Tibial nerve (tissue), 4 donors: ENCODE measurements at regions not wholly inside any gene's neighbourhood (a gene's known extent, or its start where the extent isn't known, plus 50 kb on each side); places are given as distances from the start of the nearest gene placed in this dataset.

Source experiments
- DNase-seq, 2 donors: peaks; one replicate each; pipeline ENCODE4 v3.0.0-alpha.2; 2019; ENCODE audit warnings: low spot score in 2 of 2
- H3K27ac ChIP-seq, 4 donors: fragments of 200-600 bp; sonication (generic) in 3 of 4; one replicate each; pipeline ENCODE4 v1.5.1; 2017 to 2019; ENCODE audit warnings: mild to moderate bottlenecking in 1 of 4
- H3K27me3 ChIP-seq, 2 donors: fragments of 200-600 bp; sonication (generic) in 1 of 2; one replicate each; pipeline versions ENCODE4 v1.5.1 to v1.6.0; 2017 to 2019
- H3K36me3 ChIP-seq, 3 donors: fragments of 200-600 bp; sonication (generic); one replicate each; pipeline ENCODE4 v1.5.1; 2018 to 2019
- H3K4me1 ChIP-seq, 4 donors: fragments of 200-600 bp; sonication (generic) in 3 of 4; one replicate each; pipeline ENCODE4 v1.5.1; 2017 to 2019
- H3K4me3 ChIP-seq, 4 donors: fragments of 200-600 bp; sonication (generic) in 3 of 4; one replicate each; pipeline ENCODE4 v1.5.1; 2017 to 2019; ENCODE audit warnings: mild to moderate bottlenecking in 1 of 4, moderate library complexity in 1 of 4
- H3K9me3 ChIP-seq, 4 donors: fragments of 200-600 bp; sonication (generic) in 3 of 4; one replicate each; pipeline ENCODE4 v1.5.1; 2017 to 2019
- CTCF ChIP-seq, 5 experiments: fragments of 200-600 bp in 3 of 5; fragments of 450-650 bp in 2 of 5; sonication (generic) in 3 of 5; IDR thresholded peaks; one replicate each; pipeline ENCODE4 v1.5.1; 2016 to 2019; ENCODE audit warnings: antibody characterized with exemption in 5 of 5, mild to moderate bottlenecking in 3 of 5, moderate library complexity in 2 of 5
- EP300 ChIP-seq, 2 donors: sonication (generic); formaldehyde crosslinking; IDR thresholded peaks; one replicate each; pipeline ENCODE4 v1.6.1; 2017; ENCODE audit warnings: antibody characterized with exemption in 2 of 2, mild to moderate bottlenecking in 1 of 2
- POLR2A ChIP-seq, 2 donors: fragments of 450-650 bp; IDR thresholded peaks; one replicate each; pipeline ENCODE4 v1.6.1; 2017; ENCODE audit warnings: antibody characterized with exemption in 2 of 2, mild to moderate bottlenecking in 2 of 2, moderate library complexity in 2 of 2
- WGBS, 2 donors: methylation state at CpG; one replicate each; pipeline ENCODE4 v1.1.5; 2018; 5-methylcytosine and 5-hydroxymethylcytosine counted together

- no peak for DNase-seq
- WGBS, 2 donors = 93 to 96% methylated on average over 4 of the region's 4 CpGs
- no peaks in the 10 kb centered on the region for H3K27me3 ChIP-seq
- no peaks in the 10 kb centered on the region for H3K36me3 ChIP-seq
- TF ChIP-seq POLR2A (IDR thresholded peaks at IDR 0.05) (no peak), CTCF (IDR thresholded peaks at IDR 0.05) (no peak), EP300 (IDR thresholded peaks at IDR 0.05) (no peak)
- no peak overlapping the region for H3K4me3 ChIP-seq
- no peaks in the 10 kb centered on the region for H3K9me3 ChIP-seq
- peaks cover 0 to 14% (median 0%) of the 10 kb centered on the region in 4 donors for H3K4me1 ChIP-seq
- H3K27ac ChIP-seq = no peak overlapping the region
Measured at GRCh38 chr1:65042467-65042866, 76.1 kb upstream of the JAK1 start.

DNA sequence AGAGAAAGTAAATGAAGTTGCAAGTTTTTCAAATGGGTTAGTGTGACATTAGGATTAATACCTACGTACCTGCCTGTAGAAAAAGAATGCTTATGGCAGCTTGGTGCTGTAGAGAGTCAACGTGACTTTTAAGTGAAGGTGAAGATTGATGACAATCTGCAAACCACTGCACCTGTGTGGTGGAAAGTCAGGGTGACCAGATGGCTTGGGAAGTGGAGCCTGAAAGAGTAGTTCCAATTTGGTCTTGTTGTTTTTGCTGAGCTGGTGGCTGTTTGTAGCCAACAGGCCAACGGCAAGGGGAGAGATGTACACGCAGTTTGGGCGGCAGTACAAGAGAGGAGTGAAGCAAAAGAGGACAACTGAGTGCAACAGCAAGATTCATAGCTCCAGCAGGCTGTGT is 78.1 kb upstream of the JAK1 start:
- no peak overlapping the region for H3K27ac ChIP-seq

DNA sequence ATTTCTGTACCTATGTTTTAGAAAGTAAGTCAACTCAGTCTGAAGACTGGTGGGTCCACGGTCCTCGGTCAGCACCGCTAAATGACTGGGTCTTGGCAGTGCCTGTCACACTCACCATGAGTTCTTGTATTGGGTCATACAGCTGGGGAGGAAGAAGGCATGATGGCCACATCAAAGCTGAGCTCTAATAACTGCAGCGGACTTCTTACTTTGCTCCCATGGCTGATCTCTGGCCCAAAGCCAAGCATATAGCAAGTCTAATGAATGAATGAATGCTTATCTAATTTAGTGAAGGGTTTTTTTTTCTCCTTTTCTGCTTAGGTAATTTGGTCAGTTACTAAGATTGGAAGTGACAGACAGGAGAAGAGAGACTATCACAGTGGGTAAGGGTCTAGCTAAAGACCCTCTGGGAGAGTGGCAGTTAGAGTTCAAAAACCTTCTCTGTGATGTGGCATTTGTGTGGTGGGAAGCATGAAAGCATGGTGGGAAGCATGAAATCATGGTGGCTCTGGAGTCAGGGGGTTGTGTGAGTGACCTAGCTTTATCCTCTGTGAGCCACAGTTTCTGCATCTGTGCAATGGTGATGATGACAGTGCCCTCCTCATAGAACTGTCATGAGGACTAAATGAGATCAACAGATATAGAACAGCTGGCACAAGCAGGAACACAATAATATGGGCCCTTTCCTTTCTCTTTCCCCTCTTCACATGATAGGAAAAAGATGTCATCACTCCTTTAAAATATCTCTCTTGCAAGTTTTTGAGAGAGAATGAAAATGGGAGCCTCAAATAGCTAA is 78.9 kb upstream of the JAK1 start:
- TF ChIP-seq CTCF (IDR thresholded peaks at IDR 0.05) (no peak), EP300 (IDR thresholded peaks at IDR 0.05) (no peak), POLR2A (IDR thresholded peaks at IDR 0.05) (no peak)
- Histone ChIP-seq H3K27ac (no peak overlapping the region), H3K9me3 (no peaks in the 10 kb centered on the region), H3K27me3 (no peaks in the 10 kb centered on the region), H3K36me3 (peaks cover 0 to 11% (median 0%) of the 10 kb centered on the region in 3 donors), H3K4me1 (peaks cover 0 to 37% (median 8%) of the 10 kb centered on the region in 4 donors), H3K4me3 (no peak overlapping the region)
- WGBS, 2 donors = 89 to 90% methylated on average over 4 of the region's 4 CpGs
- DNase-seq = no peak

More for the DNA sequence above, 78.1 kb upstream of the JAK1 start:
- H3K4me1 ChIP-seq = peaks cover 0 to 33% (median 8%) of the 10 kb centered on the region in 4 donors
- H3K9me3 ChIP-seq = no peaks in the 10 kb centered on the region
- H3K4me3 ChIP-seq = no peak overlapping the region
- WGBS, 2 donors = 84 to 87% methylated on average over 5 of the region's 5 CpGs
- H3K36me3 ChIP-seq = peaks cover 0 to 2% (median 0%) of the 10 kb centered on the region in 3 donors
- TF ChIP-seq POLR2A (IDR thresholded peaks at IDR 0.05) = no peak
- TF ChIP-seq CTCF (IDR thresholded peaks at IDR 0.05) = no peak
- TF ChIP-seq EP300 (IDR thresholded peaks at IDR 0.05) = no peak
- DNase-seq = no peak
- no peaks in the 10 kb centered on the region for H3K27me3 ChIP-seq

DNA sequence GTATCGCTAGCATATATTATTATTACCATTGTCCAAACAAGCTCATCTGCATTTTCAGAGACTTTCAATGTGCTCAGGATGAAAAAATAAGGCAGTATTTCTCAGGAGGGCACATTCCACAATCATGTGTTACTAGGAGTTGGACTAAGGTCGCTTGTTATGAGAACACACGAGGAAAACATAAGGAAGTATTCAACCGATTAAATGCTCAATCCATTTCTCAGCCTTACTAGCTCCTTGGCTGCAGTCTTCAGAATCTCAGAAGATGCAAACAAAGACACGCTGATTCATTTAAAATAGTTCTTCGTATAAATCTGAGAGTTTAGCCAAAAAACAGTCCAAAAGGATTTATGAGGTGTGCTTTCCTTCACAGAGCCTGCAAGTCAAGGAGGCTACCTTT is 82.0 kb upstream of the JAK1 start:
- Histone ChIP-seq H3K4me1 (peaks cover 0 to 32% (median 8%) of the 10 kb centered on the region in 4 donors), H3K36me3 (peaks cover 0 to 17% (median 0%) of the 10 kb centered on the region in 3 donors), H3K9me3 (no peaks in the 10 kb centered on the region), H3K27ac (peak overlapping the region in 1 of 4 donors; percentile 5), H3K4me3 (no peak overlapping the region), H3K27me3 (no peaks in the 10 kb centered on the region)
- TF ChIP-seq CTCF (IDR thresholded peaks at IDR 0.05) (no peak), POLR2A (IDR thresholded peaks at IDR 0.05) (no peak), EP300 (IDR thresholded peaks at IDR 0.05) (no peak)
- DNase-seq = no peak
- WGBS, 2 donors = 31 to 42% methylated on average over 6 of the region's 6 CpGs

- no peaks in the 10 kb centered on the region for H3K27me3 ChIP-seq
- H3K4me3 ChIP-seq = no peak overlapping the region
- H3K9me3 ChIP-seq = no peaks in the 10 kb centered on the region
- WGBS, 2 donors = 88 to 94% methylated on average over 5 of the region's 5 CpGs
- peaks cover 0 to 32% (median 8%) of the 10 kb centered on the region in 4 donors for H3K4me1 ChIP-seq
- no peak for DNase-seq
- no peak for TF ChIP-seq POLR2A (IDR thresholded peaks at IDR 0.05)
- TF ChIP-seq CTCF (IDR thresholded peaks at IDR 0.05) = no peak
- TF ChIP-seq EP300 (IDR thresholded peaks at IDR 0.05) = no peak
- H3K36me3 ChIP-seq = peaks cover 0 to 28% (median 0%) of the 10 kb centered on the region in 3 donors
- H3K27ac ChIP-seq = no peak overlapping the region
Measured at GRCh38 chr1:65049941-65050713, 83.8 kb upstream of the JAK1 start.
